ENCODE measurements at regions not wholly inside any gene's neighbourhood (a gene's known extent, or its start where the extent isn't known, plus 50 kb on each side); places are given as distances from the start of the nearest gene placed in this dataset.

DNA sequence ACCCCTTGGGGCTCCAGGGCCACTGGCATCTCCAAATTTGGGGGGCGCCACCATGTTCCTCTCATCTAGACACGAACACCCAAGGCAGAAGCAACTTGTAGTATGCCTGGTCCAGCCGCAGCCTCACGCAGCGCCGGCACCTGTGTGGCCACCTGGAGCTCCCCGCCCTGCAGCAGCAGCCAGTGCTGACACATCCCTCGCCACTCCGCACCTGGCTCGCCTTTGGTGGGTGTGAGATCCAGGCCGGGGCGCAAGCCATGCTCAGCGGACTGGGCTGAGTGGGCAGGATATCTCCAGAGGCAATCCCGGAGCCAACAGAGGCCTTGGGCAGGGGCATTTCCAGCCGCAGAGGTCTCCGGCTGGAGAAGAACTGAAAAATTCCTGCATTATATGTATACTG, 1563.7 kb downstream of the NCAM2 start:
- TF ChIP-seq, protein P1, sequence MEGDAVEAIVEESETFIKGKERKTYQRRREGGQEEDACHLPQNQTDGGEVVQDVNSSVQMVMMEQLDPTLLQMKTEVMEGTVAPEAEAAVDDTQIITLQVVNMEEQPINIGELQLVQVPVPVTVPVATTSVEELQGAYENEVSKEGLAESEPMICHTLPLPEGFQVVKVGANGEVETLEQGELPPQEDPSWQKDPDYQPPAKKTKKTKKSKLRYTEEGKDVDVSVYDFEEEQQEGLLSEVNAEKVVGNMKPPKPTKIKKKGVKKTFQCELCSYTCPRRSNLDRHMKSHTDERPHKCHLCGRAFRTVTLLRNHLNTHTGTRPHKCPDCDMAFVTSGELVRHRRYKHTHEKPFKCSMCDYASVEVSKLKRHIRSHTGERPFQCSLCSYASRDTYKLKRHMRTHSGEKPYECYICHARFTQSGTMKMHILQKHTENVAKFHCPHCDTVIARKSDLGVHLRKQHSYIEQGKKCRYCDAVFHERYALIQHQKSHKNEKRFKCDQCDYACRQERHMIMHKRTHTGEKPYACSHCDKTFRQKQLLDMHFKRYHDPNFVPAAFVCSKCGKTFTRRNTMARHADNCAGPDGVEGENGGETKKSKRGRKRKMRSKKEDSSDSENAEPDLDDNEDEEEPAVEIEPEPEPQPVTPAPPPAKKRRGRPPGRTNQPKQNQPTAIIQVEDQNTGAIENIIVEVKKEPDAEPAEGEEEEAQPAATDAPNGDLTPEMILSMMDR (IDR thresholded peaks at IDR 0.05): no peak
- TF ChIP-seq POLR2A (IDR thresholded peaks at IDR 0.05): no peak

All from suprapubic skin (tissue), 3 donors.